ENCODE measurements at regions not wholly inside any gene's neighbourhood (a gene's known extent, or its start where the extent isn't known, plus 50 kb on each side); places are given as distances from the start of the nearest gene placed in this dataset.

DNA sequence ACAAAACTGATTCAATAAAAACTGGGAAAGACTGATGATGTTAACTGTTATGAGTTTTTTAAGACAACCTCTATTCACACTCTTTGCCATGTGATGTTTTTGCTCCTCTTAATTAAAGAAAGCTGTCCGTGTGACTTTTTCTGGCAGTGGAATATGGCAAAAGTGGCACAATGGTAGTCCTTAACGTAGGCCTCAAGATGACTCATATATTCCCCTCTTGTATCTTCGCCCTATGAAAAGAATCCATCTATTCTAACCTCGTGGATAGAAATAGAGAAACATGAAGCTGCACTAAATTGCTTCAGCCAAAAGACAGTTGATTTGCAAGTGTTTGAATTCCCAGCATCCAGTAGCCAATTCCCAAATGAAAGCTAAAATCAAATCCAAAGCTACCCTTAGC, 603.8 kb upstream of the PCDH7 start:
- TF ChIP-seq, protein P1, sequence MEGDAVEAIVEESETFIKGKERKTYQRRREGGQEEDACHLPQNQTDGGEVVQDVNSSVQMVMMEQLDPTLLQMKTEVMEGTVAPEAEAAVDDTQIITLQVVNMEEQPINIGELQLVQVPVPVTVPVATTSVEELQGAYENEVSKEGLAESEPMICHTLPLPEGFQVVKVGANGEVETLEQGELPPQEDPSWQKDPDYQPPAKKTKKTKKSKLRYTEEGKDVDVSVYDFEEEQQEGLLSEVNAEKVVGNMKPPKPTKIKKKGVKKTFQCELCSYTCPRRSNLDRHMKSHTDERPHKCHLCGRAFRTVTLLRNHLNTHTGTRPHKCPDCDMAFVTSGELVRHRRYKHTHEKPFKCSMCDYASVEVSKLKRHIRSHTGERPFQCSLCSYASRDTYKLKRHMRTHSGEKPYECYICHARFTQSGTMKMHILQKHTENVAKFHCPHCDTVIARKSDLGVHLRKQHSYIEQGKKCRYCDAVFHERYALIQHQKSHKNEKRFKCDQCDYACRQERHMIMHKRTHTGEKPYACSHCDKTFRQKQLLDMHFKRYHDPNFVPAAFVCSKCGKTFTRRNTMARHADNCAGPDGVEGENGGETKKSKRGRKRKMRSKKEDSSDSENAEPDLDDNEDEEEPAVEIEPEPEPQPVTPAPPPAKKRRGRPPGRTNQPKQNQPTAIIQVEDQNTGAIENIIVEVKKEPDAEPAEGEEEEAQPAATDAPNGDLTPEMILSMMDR (IDR thresholded peaks at IDR 0.05; ENCODE audit: poor library complexity) = no peak
- TF ChIP-seq EZH2 (IDR thresholded peaks at IDR 0.05; ENCODE audit: borderline replicate concordance) = no peak

All from hepatocyte (in vitro differentiated cells).